ENCODE measurements at regions not wholly inside any gene's neighbourhood (a gene's known extent, or its start where the extent isn't known, plus 50 kb on each side); places are given as distances from the start of the nearest gene placed in this dataset.

- DNase-seq (ENCODE audit: low read depth in 1 of 2, low spot score in 1 of 2): no peak
- Histone ChIP-seq H3K27ac (no peak overlapping the region), H3K9me3 (no peaks in the 10 kb centered on the region), H3K4me2 (no peak overlapping the region), H3K4me1 (no peaks in the 10 kb centered on the region), H3K4me3 (no peak overlapping the region)
- TF ChIP-seq FOSL2 (IDR thresholded peaks at IDR 0.05) (no peak), FOSL2 (CRISPR knock-in tag; IDR thresholded peaks at IDR 0.05) (no peak), USF2 (IDR thresholded peaks at IDR 0.05) (no peak), RFX5 (IDR thresholded peaks at IDR 0.05) (no peak), CBX2 (IDR thresholded peaks at IDR 0.05; ENCODE audit: borderline replicate concordance, low read depth) (no peak), NFE2L2 (conservative IDR thresholded peaks at IDR 0.05; ENCODE audit: low read length) (no peak), CTCF (IDR thresholded peaks at IDR 0.05) (no peak), HEYL (CRISPR knock-in tag; IDR thresholded peaks at IDR 0.05) (no peak), KDM5A (IDR thresholded peaks at IDR 0.05) (no peak), NPAS2 (CRISPR knock-in tag; IDR thresholded peaks at IDR 0.05; ENCODE audit: borderline replicate concordance) (no peak), BHLHE40 (IDR thresholded peaks at IDR 0.05; ENCODE audit: low read depth, low read length) (no peak), HOXA7 (CRISPR knock-in tag; IDR thresholded peaks at IDR 0.05) (no peak)
- no peak for FAIRE-seq
- ATAC-seq: no peak
- ChIA-PET CTCF (no interaction called here), POLR2A (no interaction called here)
These were observed 262.9 kb downstream of the C1D start for GRCh38 chr2:67799886-67800285.

- Histone ChIP-seq H3K9me3 (no peaks in the 10 kb centered on the region), H3K27ac (no peak overlapping the region), H3K4me3 (no peak overlapping the region), H3K4me2 (no peak overlapping the region), H3K4me1 (no peaks in the 10 kb centered on the region)
- TF ChIP-seq HMGXB4 (CRISPR knock-in tag; IDR thresholded peaks at IDR 0.05; ENCODE audit: borderline replicate concordance): no peak
- TF ChIP-seq ZNF302 (CRISPR knock-in tag; IDR thresholded peaks at IDR 0.05): no peak
- FAIRE-seq: no peak
- CTCF ChIA-PET: no interaction called here
- WGBS (ENCODE audit: missing lambda C conversion rate): 0% methylated on average over 2 of the region's 2 CpGs
- DNase-seq (ENCODE audit: low read depth in 1 of 2, low spot score in 1 of 2): no peak
- POLR2A ChIA-PET: no interaction called here
- ATAC-seq: no peak
These were observed 260.5 kb downstream of the C1D start for GRCh38 chr2:67802291-67802690.

GRCh38 chr2:67802824-67803223 lies 260.0 kb downstream of the C1D start:
- no peak for FAIRE-seq
- ATAC-seq: no peak
- no peak overlapping the region for H3K4me3 ChIP-seq
- no peaks in the 10 kb centered on the region; the same call in 2 of the 3 replicates for H3K9me3 ChIP-seq
- 51% methylated on average over 2 of the region's 2 CpGs for WGBS (ENCODE audit: missing lambda C conversion rate)
- CTCF ChIA-PET: no interaction called here
- no peaks in the 10 kb centered on the region for H3K4me1 ChIP-seq
- TF ChIP-seq MAFK (IDR thresholded peaks at IDR 0.05; ENCODE audit: partially characterized antibody) (peak; percentile 68), MAZ (IDR thresholded peaks at IDR 0.05; ENCODE audit: borderline replicate concordance, low read depth, low read length) (no peak)
- DNase-seq (ENCODE audit: low read depth in 1 of 2, low spot score in 1 of 2): no peak
- POLR2A ChIA-PET: no interaction called here
- no peak overlapping the region for H3K4me2 ChIP-seq
- no peak overlapping the region for H3K27ac ChIP-seq

GRCh38 chr2:67806816-67807215 lies 256.0 kb downstream of the C1D start:
- Histone ChIP-seq H3K9me3 (peaks cover 4% of the 10 kb centered on the region; the same call in 2 of the 3 replicates), H3K4me3 (no peak overlapping the region), H3K4me2 (no peak overlapping the region), H3K27ac (no peak overlapping the region), H3K4me1 (no peaks in the 10 kb centered on the region)
- no peak for ATAC-seq
- ChIA-PET CTCF (no interaction called here), POLR2A (no interaction called here)
- TF ChIP-seq ZFP36 (IDR thresholded peaks at IDR 0.05; ENCODE audit: borderline replicate concordance, partially characterized antibody) (no peak), JUNB (IDR thresholded peaks at IDR 0.05) (no peak), CEBPB (IDR thresholded peaks at IDR 0.05) (no peak), NFE2L2 (conservative IDR thresholded peaks at IDR 0.05; ENCODE audit: low read length) (no peak), CHD4 (IDR thresholded peaks at IDR 0.05; ENCODE audit: borderline replicate concordance) (no peak), KDM5A (IDR thresholded peaks at IDR 0.05) (no peak), ELK1 (IDR thresholded peaks at IDR 0.05; ENCODE audit: low read depth, low read length) (no peak), EHF (CRISPR knock-in tag; IDR thresholded peaks at IDR 0.05) (no peak), HES2 (IDR thresholded peaks at IDR 0.05) (no peak), HOXB5 (CRISPR knock-in tag; IDR thresholded peaks at IDR 0.05) (no peak)
- FAIRE-seq: no peak
- WGBS (ENCODE audit: missing lambda C conversion rate): 0% methylated on average over 1 of the region's 1 CpG
- no peak for DNase-seq (ENCODE audit: low read depth in 1 of 2, low spot score in 1 of 2)
